ENCODE measurements at regions not wholly inside any gene's neighbourhood (a gene's known extent, or its start where the extent isn't known, plus 50 kb on each side); places are given as distances from the start of the nearest gene placed in this dataset.

- TF ChIP-seq, protein P1, sequence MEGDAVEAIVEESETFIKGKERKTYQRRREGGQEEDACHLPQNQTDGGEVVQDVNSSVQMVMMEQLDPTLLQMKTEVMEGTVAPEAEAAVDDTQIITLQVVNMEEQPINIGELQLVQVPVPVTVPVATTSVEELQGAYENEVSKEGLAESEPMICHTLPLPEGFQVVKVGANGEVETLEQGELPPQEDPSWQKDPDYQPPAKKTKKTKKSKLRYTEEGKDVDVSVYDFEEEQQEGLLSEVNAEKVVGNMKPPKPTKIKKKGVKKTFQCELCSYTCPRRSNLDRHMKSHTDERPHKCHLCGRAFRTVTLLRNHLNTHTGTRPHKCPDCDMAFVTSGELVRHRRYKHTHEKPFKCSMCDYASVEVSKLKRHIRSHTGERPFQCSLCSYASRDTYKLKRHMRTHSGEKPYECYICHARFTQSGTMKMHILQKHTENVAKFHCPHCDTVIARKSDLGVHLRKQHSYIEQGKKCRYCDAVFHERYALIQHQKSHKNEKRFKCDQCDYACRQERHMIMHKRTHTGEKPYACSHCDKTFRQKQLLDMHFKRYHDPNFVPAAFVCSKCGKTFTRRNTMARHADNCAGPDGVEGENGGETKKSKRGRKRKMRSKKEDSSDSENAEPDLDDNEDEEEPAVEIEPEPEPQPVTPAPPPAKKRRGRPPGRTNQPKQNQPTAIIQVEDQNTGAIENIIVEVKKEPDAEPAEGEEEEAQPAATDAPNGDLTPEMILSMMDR (IDR thresholded peaks at IDR 0.05 in 4 of 5, conservative IDR thresholded peaks at IDR 0.05 in 1 of 5), result no peak
- TF ChIP-seq POLR2A (IDR thresholded peaks at IDR 0.05), result no peak
Measured at GRCh38 chr2:67234440-67234839, 162.7 kb upstream of the ETAA1 start.
